ENCODE measurements at regions not wholly inside any gene's neighbourhood (a gene's known extent, or its start where the extent isn't known, plus 50 kb on each side); places are given as distances from the start of the nearest gene placed in this dataset.
"Not testable (repeated sequence)": the region's sequence is repeated elsewhere in the genome, so short reads cannot be mapped to it uniquely, and the experiment has no call there.

GRCh38 chrX:145881175-145881995, 63.8 kb downstream of the SLITRK2 start:
- H3K27ac ChIP-seq = no peak overlapping the region
- 0 to 75% (median 16%) methylated on average over 1 to 10 of the region's 14 CpGs; no CpG with 5 or more reads in 6 of the 10 experiments for WGBS, 10 experiments
- in situ Hi-C loops (cut with MboI; ENCODE audit: low pct_unique_long_range_greater_than_20kb in 2 of 9, low sequenced_read_pairs in 9 of 9, unreplicated experiment in 9 of 9) = no loop called here
- H3K4me1 ChIP-seq (replicated peaks in 1 of 2) = peaks cover 0 to 3% of the 10 kb centered on the region in 2 donors
- H3K4me3 ChIP-seq = no peak overlapping the region
- ATAC-seq (replicated peaks in 6 of 8) = no peak

- H3K4me3 ChIP-seq = no peak overlapping the region
- no peaks in the 10 kb centered on the region for H3K4me1 ChIP-seq (replicated peaks in 1 of 2)
- H3K27ac ChIP-seq = no peak overlapping the region
- ATAC-seq (replicated peaks in 6 of 8) = no peak
- 38 to 83% methylated on average over 1 of the region's 1 CpG; no CpG with 5 or more reads in 8 of the 10 experiments for WGBS, 10 experiments
- in situ Hi-C loops (cut with MboI; ENCODE audit: low pct_unique_long_range_greater_than_20kb in 2 of 9, low sequenced_read_pairs in 9 of 9, unreplicated experiment in 9 of 9) = no loop called here
These were observed 68.8 kb downstream of the SLITRK2 start for GRCh38 chrX:145886469-145886868.

- no peaks in the 10 kb centered on the region for H3K4me1 ChIP-seq (replicated peaks in 1 of 2)
- WGBS, 10 experiments = 10 to 94% (median 33%) methylated on average over 1 to 3 of the region's 3 CpGs; no CpG with 5 or more reads in 5 of the 10 experiments
- in situ Hi-C loops (cut with MboI; ENCODE audit: low pct_unique_long_range_greater_than_20kb in 2 of 9, low sequenced_read_pairs in 9 of 9, unreplicated experiment in 9 of 9) = no loop called here
- peak in 1 of 8 experiments; percentile 52 for ATAC-seq (replicated peaks in 6 of 8)
- H3K27ac ChIP-seq = no peak overlapping the region
- no peak overlapping the region for H3K4me3 ChIP-seq
These were observed 92.4 kb downstream of the SLITRK2 start for GRCh38 chrX:145910017-145910416.

- Histone ChIP-seq H3K27ac (no peak overlapping the region), H3K4me1 (replicated peaks in 1 of 2) (no peaks in the 10 kb centered on the region), H3K4me3 (no peak overlapping the region)
- in situ Hi-C loops (cut with MboI; ENCODE audit: low pct_unique_long_range_greater_than_20kb in 2 of 9, low sequenced_read_pairs in 9 of 9, unreplicated experiment in 9 of 9) = no loop called here
- no peak for ATAC-seq (replicated peaks in 6 of 8)
These were observed 101.8 kb downstream of the SLITRK2 start for GRCh38 chrX:145919400-145919799.

GRCh38 chrX:145923376-145923775, 105.7 kb downstream of the SLITRK2 start:
- no peak for ATAC-seq (replicated peaks in 6 of 8)
- Histone ChIP-seq H3K4me3 (no peak overlapping the region), H3K27ac (no peak overlapping the region), H3K4me1 (replicated peaks in 1 of 2) (no peaks in the 10 kb centered on the region)
- WGBS, 10 experiments = 31 to 49% methylated on average over 2 to 4 of the region's 4 CpGs; no CpG with 5 or more reads in 8 of the 10 experiments
- in situ Hi-C loops (cut with MboI; ENCODE audit: low pct_unique_long_range_greater_than_20kb in 2 of 9, low sequenced_read_pairs in 9 of 9, unreplicated experiment in 9 of 9) = no loop called here

GRCh38 chrX:145936769-145937168, 119.1 kb downstream of the SLITRK2 start:
- 78 to 100% (median 80%) methylated on average over 1 of the region's 1 CpG; no CpG with 5 or more reads in 7 of the 10 experiments for WGBS, 10 experiments
- H3K4me1 ChIP-seq (replicated peaks in 1 of 2) = no peaks in the 10 kb centered on the region
- ATAC-seq (replicated peaks in 6 of 8) = no peak
- in situ Hi-C loops (cut with MboI; ENCODE audit: low pct_unique_long_range_greater_than_20kb in 2 of 9, low sequenced_read_pairs in 9 of 9, unreplicated experiment in 9 of 9) = no loop called here
- H3K4me3 ChIP-seq = no peak overlapping the region
- H3K27ac ChIP-seq = no peak overlapping the region

- no peaks in the 10 kb centered on the region for H3K4me1 ChIP-seq (replicated peaks in 1 of 2)
- WGBS, 10 experiments = 13 to 40% (median 20%) methylated on average over 1 to 3 of the region's 3 CpGs; no CpG with 5 or more reads in 5 of the 10 experiments
- peak in 1 of 8 experiments; percentile 94 for ATAC-seq (replicated peaks in 6 of 8)
- in situ Hi-C loops (cut with MboI; ENCODE audit: low pct_unique_long_range_greater_than_20kb in 2 of 9, low sequenced_read_pairs in 9 of 9, unreplicated experiment in 9 of 9) = no loop called here
- no peak overlapping the region for H3K4me3 ChIP-seq
- H3K27ac ChIP-seq = no peak overlapping the region
These were observed 131.4 kb downstream of the SLITRK2 start for GRCh38 chrX:145949056-145949455.

- H3K27ac ChIP-seq = no peak overlapping the region
- in situ Hi-C loops (cut with MboI; ENCODE audit: low pct_unique_long_range_greater_than_20kb in 2 of 9, low sequenced_read_pairs in 9 of 9, unreplicated experiment in 9 of 9) = no loop called here
- no peaks in the 10 kb centered on the region for H3K4me1 ChIP-seq (replicated peaks in 1 of 2)
- H3K4me3 ChIP-seq = no peak overlapping the region
- ATAC-seq (replicated peaks in 6 of 8) = no peak
These were observed 136.0 kb downstream of the SLITRK2 start for GRCh38 chrX:145953628-145954027.

GRCh38 chrX:145990051-145990450, 172.4 kb downstream of the SLITRK2 start:
- peak overlapping the region in 1 of 2 donors; percentile 78 for H3K27ac ChIP-seq
- 3 to 57% (median 40%) methylated on average over 1 to 3 of the region's 3 CpGs; no CpG with 5 or more reads in 4 of the 10 experiments for WGBS, 10 experiments
- peaks cover 0 to 11% of the 10 kb centered on the region in 2 donors for H3K4me1 ChIP-seq (replicated peaks in 1 of 2)
- ATAC-seq (replicated peaks in 6 of 8) = peak in 3 of 8 experiments; percentile 40 to 85 (median 78)
- in situ Hi-C loops (cut with MboI; ENCODE audit: low pct_unique_long_range_greater_than_20kb in 2 of 9, low sequenced_read_pairs in 9 of 9, unreplicated experiment in 9 of 9) = no loop called here
- H3K4me3 ChIP-seq = no peak overlapping the region

GRCh38 chrX:146006637-146007036, 189.0 kb downstream of the SLITRK2 start:
- in situ Hi-C loops (cut with MboI; ENCODE audit: low pct_unique_long_range_greater_than_20kb in 2 of 9, low sequenced_read_pairs in 9 of 9, unreplicated experiment in 9 of 9) = no loop called here
- ATAC-seq (replicated peaks in 6 of 8) = no peak

GRCh38 chrX:146036000-146036399, 218.4 kb downstream of the SLITRK2 start:
- no peaks in the 10 kb centered on the region for H3K4me1 ChIP-seq (replicated peaks in 1 of 2)
- ATAC-seq (replicated peaks in 6 of 8) = peak in 3 of 8 experiments; percentile 25 to 66 (median 57)
- in situ Hi-C loops (cut with MboI; ENCODE audit: low pct_unique_long_range_greater_than_20kb in 2 of 9, low sequenced_read_pairs in 9 of 9, unreplicated experiment in 9 of 9) = no loop called here
- H3K27ac ChIP-seq = no peak overlapping the region
- WGBS, 10 experiments = 0 to 100% (median 60%) methylated on average over 1 to 2 of the region's 4 CpGs; no CpG with 5 or more reads in 4 of the 10 experiments
- H3K4me3 ChIP-seq = no peak overlapping the region

More at GRCh38 chrX:146006637-146007036, 189.0 kb downstream of the SLITRK2 start:
- 0 to 82% (median 25%) methylated on average over 2 to 3 of the region's 3 CpGs; no CpG with 5 or more reads in 5 of the 10 experiments for WGBS, 10 experiments
- Histone ChIP-seq H3K27ac (no peak overlapping the region), H3K4me1 (replicated peaks in 1 of 2) (no peaks in the 10 kb centered on the region), H3K4me3 (no peak overlapping the region)

GRCh38 chrX:146041741-146042140, 224.1 kb downstream of the SLITRK2 start:
- in situ Hi-C loops (cut with MboI; ENCODE audit: low pct_unique_long_range_greater_than_20kb in 2 of 9, low sequenced_read_pairs in 9 of 9, unreplicated experiment in 9 of 9) = no loop called here
- Histone ChIP-seq H3K27ac (no peak overlapping the region), H3K4me1 (replicated peaks in 1 of 2) (no peaks in the 10 kb centered on the region), H3K4me3 (no peak overlapping the region)
- 0 to 90% (median 52%) methylated on average over 1 to 3 of the region's 3 CpGs; no CpG with 5 or more reads in 2 of the 10 experiments for WGBS, 10 experiments
- no peak for ATAC-seq (replicated peaks in 6 of 8)

GRCh38 chrX:146046011-146046715, 228.5 kb downstream of the SLITRK2 start:
- H3K27ac ChIP-seq; H3K4me3 ChIP-seq; H3K4me1 ChIP-seq (replicated peaks in 1 of 2); in situ Hi-C loops (cut with MboI; ENCODE audit: low pct_unique_long_range_greater_than_20kb in 2 of 9, low sequenced_read_pairs in 9 of 9, unreplicated experiment in 9 of 9); ATAC-seq (replicated peaks in 6 of 8): not testable (repeated sequence)
- WGBS, 10 experiments = 20 to 76% methylated on average over 1 to 15 of the region's 45 CpGs; no CpG with 5 or more reads in 8 of the 10 experiments

Data from motor neuron (in vitro differentiated cells).